Stomach (tissue), 4 donors: ENCODE measurements at regions not wholly inside any gene's neighbourhood (a gene's known extent, or its start where the extent isn't known, plus 50 kb on each side); places are given as distances from the start of the nearest gene placed in this dataset.
"Not testable (repeated sequence)": the region's sequence is repeated elsewhere in the genome, so short reads cannot be mapped to it uniquely, and the experiment has no call there.

Experiments used
- CTCF ChIP-seq, 7 experiments: fragments of 450-650 bp in 4 of 7; fragments of 200-600 bp in 3 of 7; sonication (generic) in 3 of 7; IDR thresholded peaks; one replicate each; pipeline ENCODE4 v1.5.1; 2016 to 2019; ENCODE audit warnings: antibody characterized with exemption in 7 of 7, control low read depth in 2 of 7, mild to moderate bottlenecking in 1 of 7
- POLR2A ChIP-seq, 4 donors: fragments of 450-650 bp; IDR thresholded peaks; one replicate each; pipeline ENCODE4 v1.6.1; 2016; ENCODE audit warnings: antibody characterized with exemption in 4 of 4, control low read depth in 2 of 4, mild to moderate bottlenecking in 1 of 4, moderate library complexity in 1 of 4
- POLR2AphosphoS5 ChIP-seq, 3 donors: sonication (generic); formaldehyde crosslinking; IDR thresholded peaks; one replicate each; pipeline ENCODE4 v1.6.1; 2016; ENCODE audit warnings: antibody characterized with exemption in 3 of 3

GRCh38 chr14:43127874-43128273 lies 1379.2 kb downstream of the FSCB start:
- not testable (repeated sequence) for TF ChIP-seq CTCF, POLR2A, POLR2AphosphoS5 (IDR thresholded peaks at IDR 0.05)
